Brain microvascular endothelial cell (primary cell): ENCODE measurements at regions not wholly inside any gene's neighbourhood (a gene's known extent, or its start where the extent isn't known, plus 50 kb on each side); places are given as distances from the start of the nearest gene placed in this dataset.
"Not testable (repeated sequence)": the region's sequence is repeated elsewhere in the genome, so short reads cannot be mapped to it uniquely, and the experiment has no call there.

ENCODE experiments used
- DNase-seq: peaks from one replicate; pipeline ENCODE4 v3.0.0-alpha.2; 2020
- H3K27ac ChIP-seq: fragments of 250-450 bp; sonication (Bioruptor Pico); 2 replicates; pipeline ENCODE4 v1.5.1; 2020; ENCODE audit warnings: mild to moderate bottlenecking, moderate library complexity
- H3K27me3 ChIP-seq: fragments of 250-450 bp; sonication (Bioruptor Pico); replicated peaks from 2 replicates; pipeline ENCODE4 v1.5.1; 2020; ENCODE audit warnings: mild to moderate bottlenecking
- H3K36me3 ChIP-seq: fragments of 250-450 bp; sonication (Bioruptor Pico); replicated peaks from 2 replicates; pipeline ENCODE4 v1.5.1; 2020; ENCODE audit warnings: mild to moderate bottlenecking
- H3K4me3 ChIP-seq: 2 replicates; pipeline ENCODE4 v1.5.1; 2011; ENCODE audit warnings: low read depth, mild to moderate bottlenecking, control low read depth, low read length, moderate library complexity
- CTCF ChIP-seq: IDR thresholded peaks from 2 replicates; pipeline ENCODE4 v1.5.1; 2011; ENCODE audit warnings: low read depth, mild to moderate bottlenecking, moderate library complexity, low read length, control low read depth, inconsistent platforms; ENCODE audit errors: missing control alignments
- in situ Hi-C: cut with HindIII; loops from 2 replicates; pipeline ENCODE4 v1.10.0; 2017; ENCODE audit warnings: low sequenced_read_pairs, low pct_ligation_motif_present

- Histone ChIP-seq H3K36me3 (no peaks in the 10 kb centered on the region), H3K27me3 (no peaks in the 10 kb centered on the region), H3K27ac (no peak overlapping the region), H3K4me3 (no peak overlapping the region)
- TF ChIP-seq CTCF: no peak
- in situ Hi-C loops: no loop called here
- no peak for DNase-seq
Measured at GRCh38 chr5:154589511-154589910, 111.5 kb upstream of the HAND1 start.

- H3K4me3 ChIP-seq, H3K27ac ChIP-seq, DNase-seq, H3K27me3 ChIP-seq, H3K36me3 ChIP-seq, in situ Hi-C loops: not testable (repeated sequence)
Measured at GRCh38 chr5:154588833-154589425, 110.9 kb upstream of the HAND1 start.

GRCh38 chr5:154588091-154588774, 110.2 kb upstream of the HAND1 start:
- Histone ChIP-seq H3K27ac (no peak overlapping the region), H3K36me3 (no peaks in the 10 kb centered on the region), H3K27me3 (no peaks in the 10 kb centered on the region), H3K4me3 (no peak overlapping the region)
- in situ Hi-C loops: no loop called here
- no peak for DNase-seq
- no peak for TF ChIP-seq CTCF

GRCh38 chr5:154587123-154588026, 109.3 kb upstream of the HAND1 start:
- no peak for TF ChIP-seq CTCF
- H3K27ac ChIP-seq: no peak overlapping the region
- DNase-seq: no peak
- H3K36me3 ChIP-seq: no peaks in the 10 kb centered on the region
- H3K4me3 ChIP-seq: no peak overlapping the region
- H3K27me3 ChIP-seq: no peaks in the 10 kb centered on the region
- in situ Hi-C loops: no loop called here

GRCh38 chr5:154583671-154584177, 105.7 kb upstream of the HAND1 start:
- Histone ChIP-seq H3K27me3 (no peaks in the 10 kb centered on the region), H3K36me3 (no peaks in the 10 kb centered on the region), H3K4me3 (no peak overlapping the region), H3K27ac (no peak overlapping the region)
- in situ Hi-C loops: no loop called here
- TF ChIP-seq CTCF: no peak
- no peak for DNase-seq

GRCh38 chr5:154580422-154580821, 102.4 kb upstream of the HAND1 start:
- H3K27ac ChIP-seq: no peak overlapping the region
- no peak for TF ChIP-seq CTCF
- H3K36me3 ChIP-seq: no peaks in the 10 kb centered on the region
- no peak for DNase-seq
- peaks cover 5% of the 10 kb centered on the region for H3K27me3 ChIP-seq
- H3K4me3 ChIP-seq: no peak overlapping the region
- in situ Hi-C loops: no loop called here
